Panc1 (cell line): ENCODE measurements at regions not wholly inside any gene's neighbourhood (a gene's known extent, or its start where the extent isn't known, plus 50 kb on each side); places are given as distances from the start of the nearest gene placed in this dataset.

Source experiments
- ATAC-seq: fragments of 200-7000 bp; cut with Tn5 transposase; 2 replicates; pipeline ENCODE4 v1.9.1; 2020; ENCODE audit warnings: mild to moderate bottlenecking, moderate library complexity
- BruUV-seq: library from RNA; stranded (reverse); fragments of 400-500 nt; replicated peaks from 2 replicates; lab custom pipeline; 2021; lab: Mats Ljungman, UMichigan
- CTCF ChIA-PET: fragments of 300-600 bp; sonication (Branson Sonifier 250); formaldehyde crosslinking; loops from one replicate; lab custom pipeline; 2022; ENCODE audit warnings: antibody characterized with exemption; lab: Charles Lee
- POLR2A ChIA-PET: fragments of 300-600 bp; sonication (Branson Sonifier 250); formaldehyde crosslinking; loops from one replicate; lab custom pipeline; 2022; ENCODE audit warnings: antibody characterized with exemption; lab: Charles Lee
- DNase-seq: peaks from one replicate; pipeline ENCODE4 v3.0.0-alpha.2; 2010; ENCODE audit warnings: low read depth, low spot score
- H3K27ac ChIP-seq: 2 replicates; pipeline ENCODE4 v1.5.1; 2011; ENCODE audit warnings: mild to moderate bottlenecking, low read length, inconsistent platforms
- H3K27me3 ChIP-seq: fragments of 200-500 bp; sonication (Bioruptor generic); 2 replicates; pipeline ENCODE4 v1.6.0; 2014; ENCODE audit warnings: low read length, inconsistent platforms; ENCODE audit not compliant: control insufficient read depth, insufficient read depth
- H3K36me3 ChIP-seq: fragments of 200-500 bp; sonication (Bioruptor generic); 2 replicates; pipeline ENCODE4 v1.5.1; 2014; ENCODE audit warnings: inconsistent platforms, mild to moderate bottlenecking, low read length, moderate library complexity; ENCODE audit not compliant: control insufficient read depth, insufficient read depth
- H3K4me1 ChIP-seq: 2 replicates; pipeline ENCODE4 v1.5.1; 2011; ENCODE audit warnings: inconsistent platforms, mild to moderate bottlenecking, low read length, moderate library complexity; ENCODE audit not compliant: control insufficient read depth, insufficient read depth
- H3K4me3 ChIP-seq, 2 experiments: 2 replicates each; pipeline ENCODE4 v1.5.1; 2011 to 2012; ENCODE audit warnings: low read depth in 2 of 2, low read length in 2 of 2, mild to moderate bottlenecking in 2 of 2, inconsistent platforms in 1 of 2, moderate library complexity in 1 of 2
- H3K9me3 ChIP-seq: fragments of 200-500 bp; sonication (Bioruptor generic); 2 replicates; pipeline ENCODE4 v1.5.1; 2014; ENCODE audit warnings: low read depth, mild to moderate bottlenecking, inconsistent platforms, low read length, moderate library complexity; ENCODE audit not compliant: control insufficient read depth, insufficient read depth
- CTCF ChIP-seq: fragments of 450-650 bp; IDR thresholded peaks from 2 replicates; pipeline ENCODE4 v1.5.1; 2017; ENCODE audit warnings: mild to moderate bottlenecking
- POLR2AphosphoS5 ChIP-seq: IDR thresholded peaks from 2 replicates; pipeline ENCODE4 v1.6.1; 2012; ENCODE audit warnings: mild to moderate bottlenecking, low read depth, low read length, moderate library complexity
- REST ChIP-seq, 2 experiments: IDR thresholded peaks; 2 replicates each; pipeline ENCODE4 v1.6.1; 2011 to 2012; ENCODE audit warnings: low read depth in 2 of 2, control low read depth in 1 of 2, low read length in 1 of 2, mild to moderate bottlenecking in 1 of 2, moderate library complexity in 1 of 2; ENCODE audit not compliant: insufficient read depth in 1 of 2
- SIN3A ChIP-seq: IDR thresholded peaks from 2 replicates; pipeline ENCODE4 v1.6.1; 2012; ENCODE audit warnings: low read depth, mild to moderate bottlenecking, low read length, moderate library complexity, borderline replicate concordance; ENCODE audit not compliant: insufficient read depth
- TCF7L2 ChIP-seq: IDR thresholded peaks from 2 replicates; pipeline ENCODE4 v1.6.1; 2011; ENCODE audit warnings: mild to moderate bottlenecking, low read depth, low read length, inconsistent platforms
- in situ Hi-C: cut with HindIII; loops from 2 replicates; pipeline ENCODE4 v1.10.0; 2016; ENCODE audit warnings: low sequenced_read_pairs, low pct_unique_long_range_greater_than_20kb
- intact Hi-C: fragments of 100-400 bp; cut with micrococcal nuclease; formaldehyde crosslinking; loops from one replicate; pipeline ENCODE4 v1.10.0; 2022; ENCODE audit not compliant: unreplicated experiment

- H3K4me3 ChIP-seq: no peak overlapping the region
- POLR2A ChIA-PET: no interaction called here
- intact Hi-C loops (no loop called here), in situ Hi-C loops (no loop called here)
- BruUV-seq: no TSS peak
- no peak for DNase-seq
- H3K9me3 ChIP-seq: no peaks in the 10 kb centered on the region
- CTCF ChIA-PET: no interaction called here
- no peak for ATAC-seq
- no peaks in the 10 kb centered on the region for H3K36me3 ChIP-seq
- H3K4me1 ChIP-seq: no peaks in the 10 kb centered on the region
- peaks cover 38% of the 10 kb centered on the region for H3K27me3 ChIP-seq
- H3K27ac ChIP-seq: no peak overlapping the region
- TF ChIP-seq SIN3A: no peak
Measured at GRCh38 chr7:35545831-35546230, 149.1 kb downstream of the HERPUD2 start.

- in situ Hi-C loops: no loop called here
- intact Hi-C loops: no loop called here
Measured at GRCh38 chr7:35544028-35544742, 150.8 kb downstream of the HERPUD2 start.

More at GRCh38 chr7:35544028-35544742, 150.8 kb downstream of the HERPUD2 start:
- Histone ChIP-seq H3K36me3 (no peaks in the 10 kb centered on the region), H3K4me3 (no peak overlapping the region), H3K27me3 (peaks cover 42% of the 10 kb centered on the region), H3K4me1 (no peaks in the 10 kb centered on the region), H3K9me3 (no peaks in the 10 kb centered on the region), H3K27ac (no peak overlapping the region)
- ChIA-PET POLR2A (no interaction called here), CTCF (interaction anchor here (0.5 kb wide), 1 partner anchor 10 kb away, joined by 8 read pairs; no protein-coding TSS in a partner anchor)
- ATAC-seq (no peak), DNase-seq (no peak)
- BruUV-seq: no TSS peak
- TF ChIP-seq CTCF (no peak), POLR2AphosphoS5 (no peak), SIN3A (no peak), REST (IDR thresholded peaks at IDR 0.05; ENCODE audit: insufficient read depth in 1 of 2, low read depth in 2 of 2, low read length in 1 of 2) (no peak), TCF7L2 (no peak)
